ENCODE measurements at regions not wholly inside any gene's neighbourhood (a gene's known extent, or its start where the extent isn't known, plus 50 kb on each side); places are given as distances from the start of the nearest gene placed in this dataset.
A peak's percentile ranks its signal among the peaks of the same experiment; 100 is the strongest.

DNA sequence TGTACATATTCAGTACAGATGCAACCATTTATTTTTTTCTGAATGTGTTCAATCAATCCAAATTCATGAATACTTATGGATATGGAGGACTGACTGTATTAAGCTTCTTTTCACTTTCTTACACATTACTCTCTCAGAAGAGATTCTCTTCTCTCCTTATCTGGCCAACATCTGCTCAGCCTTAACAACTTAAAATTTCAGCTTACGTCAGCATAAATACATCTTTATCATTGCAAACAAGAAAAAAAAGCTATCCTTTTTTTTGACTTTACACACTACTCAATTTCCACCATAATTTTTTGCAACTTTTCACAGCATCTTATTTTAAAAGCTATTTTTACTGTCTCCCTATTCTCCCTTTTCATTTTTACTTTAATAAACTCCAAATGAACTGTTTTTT, 80.9 kb upstream of the POT1 start:
- H3K9me3 ChIP-seq, result peaks cover 2% of the 10 kb centered on the region; the same call in 1 of the 2 replicates
- no peak overlapping the region for H3K4me3 ChIP-seq (ENCODE audit: low read depth, low read length)
- no peak overlapping the region for H3K27ac Mint-ChIP-seq (ENCODE audit: unreplicated experiment)
- intact Hi-C loops (cut with micrococcal nuclease; ENCODE audit: unreplicated experiment), result no loop called here
- no peak overlapping the region for H3K4me3 Mint-ChIP-seq (ENCODE audit: unreplicated experiment)
- no peaks in the 10 kb centered on the region for H3K27me3 Mint-ChIP-seq (ENCODE audit: insufficient read depth, unreplicated experiment)
- ChIA-PET CTCF (no interaction called here), POLR2A (no interaction called here)
- no peaks in the 10 kb centered on the region for H3K36me3 Mint-ChIP-seq (ENCODE audit: insufficient read depth, unreplicated experiment)
- no peaks in the 10 kb centered on the region for H3K9me3 Mint-ChIP-seq (ENCODE audit: unreplicated experiment)
- no peaks in the 10 kb centered on the region for H3K27me3 ChIP-seq (replicated peaks; ENCODE audit: control insufficient read depth, insufficient read depth, low read length)
- TF ChIP-seq, protein P1, sequence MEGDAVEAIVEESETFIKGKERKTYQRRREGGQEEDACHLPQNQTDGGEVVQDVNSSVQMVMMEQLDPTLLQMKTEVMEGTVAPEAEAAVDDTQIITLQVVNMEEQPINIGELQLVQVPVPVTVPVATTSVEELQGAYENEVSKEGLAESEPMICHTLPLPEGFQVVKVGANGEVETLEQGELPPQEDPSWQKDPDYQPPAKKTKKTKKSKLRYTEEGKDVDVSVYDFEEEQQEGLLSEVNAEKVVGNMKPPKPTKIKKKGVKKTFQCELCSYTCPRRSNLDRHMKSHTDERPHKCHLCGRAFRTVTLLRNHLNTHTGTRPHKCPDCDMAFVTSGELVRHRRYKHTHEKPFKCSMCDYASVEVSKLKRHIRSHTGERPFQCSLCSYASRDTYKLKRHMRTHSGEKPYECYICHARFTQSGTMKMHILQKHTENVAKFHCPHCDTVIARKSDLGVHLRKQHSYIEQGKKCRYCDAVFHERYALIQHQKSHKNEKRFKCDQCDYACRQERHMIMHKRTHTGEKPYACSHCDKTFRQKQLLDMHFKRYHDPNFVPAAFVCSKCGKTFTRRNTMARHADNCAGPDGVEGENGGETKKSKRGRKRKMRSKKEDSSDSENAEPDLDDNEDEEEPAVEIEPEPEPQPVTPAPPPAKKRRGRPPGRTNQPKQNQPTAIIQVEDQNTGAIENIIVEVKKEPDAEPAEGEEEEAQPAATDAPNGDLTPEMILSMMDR (IDR thresholded peaks at IDR 0.05; ENCODE audit: insufficient read depth in 1 of 2, low read depth in 1 of 2, low read length in 1 of 2, severe bottlenecking in 1 of 2, unreplicated experiment in 1 of 2), result no peak
- BruUV-seq (replicated peaks), result no TSS peak
- no peaks in the 10 kb centered on the region for H3K36me3 ChIP-seq (ENCODE audit: control insufficient read depth, insufficient read depth, low read length)
- H3K4me1 ChIP-seq, result no peaks in the 10 kb centered on the region
- no peak for DNase-seq
- H3K4me1 Mint-ChIP-seq (ENCODE audit: low read depth, unreplicated experiment), result no peaks in the 10 kb centered on the region

- ChIA-PET POLR2A (interaction anchor here (0.7 kb wide), 1 partner anchor 142 kb away, joined by 5 read pairs; no protein-coding TSS in a partner anchor), CTCF (interaction anchor here (0.6 to 0.9 kb wide), 2 partner anchors 63 to 67 kb away, joined by 5 to 6 read pairs; partner anchors contain the start of gene POT1)
- no peaks in the 10 kb centered on the region for H3K36me3 ChIP-seq (ENCODE audit: control insufficient read depth, insufficient read depth, low read length)
- no peak overlapping the region for H3K4me3 ChIP-seq (ENCODE audit: low read depth, low read length)
- H3K27me3 ChIP-seq (replicated peaks; ENCODE audit: control insufficient read depth, insufficient read depth, low read length), result no peaks in the 10 kb centered on the region
- Mint-ChIP-seq H3K27me3 (ENCODE audit: insufficient read depth, unreplicated experiment) (no peaks in the 10 kb centered on the region), H3K4me3 (ENCODE audit: unreplicated experiment) (no peak overlapping the region), H3K27ac (ENCODE audit: unreplicated experiment) (no peak overlapping the region), H3K36me3 (ENCODE audit: insufficient read depth, unreplicated experiment) (no peaks in the 10 kb centered on the region), H3K9me3 (ENCODE audit: unreplicated experiment) (peaks cover 10% of the 10 kb centered on the region), H3K4me1 (ENCODE audit: low read depth, unreplicated experiment) (peaks cover 20% of the 10 kb centered on the region)
- no TSS peak for BruUV-seq (replicated peaks)
- TF ChIP-seq, protein P1 (IDR thresholded peaks at IDR 0.05; ENCODE audit: insufficient read depth in 1 of 2, low read depth in 1 of 2, low read length in 1 of 2, severe bottlenecking in 1 of 2, unreplicated experiment in 1 of 2), result peak in 1 of 2 experiments; percentile 30
- peaks cover 7% of the 10 kb centered on the region; the same call in 1 of the 2 replicates for H3K9me3 ChIP-seq
- peak in 1 of 2 experiments; percentile 17 for DNase-seq
- peaks cover 31% of the 10 kb centered on the region for H3K4me1 ChIP-seq
- intact Hi-C loops (cut with micrococcal nuclease; ENCODE audit: unreplicated experiment), result loop anchor here (1.0 kb wide), 1 partner anchor 140 kb away; no protein-coding TSS in a partner anchor
These were observed 67.2 kb upstream of the POT1 start for GRCh38 chr7:124996778-124997177.

DNA sequence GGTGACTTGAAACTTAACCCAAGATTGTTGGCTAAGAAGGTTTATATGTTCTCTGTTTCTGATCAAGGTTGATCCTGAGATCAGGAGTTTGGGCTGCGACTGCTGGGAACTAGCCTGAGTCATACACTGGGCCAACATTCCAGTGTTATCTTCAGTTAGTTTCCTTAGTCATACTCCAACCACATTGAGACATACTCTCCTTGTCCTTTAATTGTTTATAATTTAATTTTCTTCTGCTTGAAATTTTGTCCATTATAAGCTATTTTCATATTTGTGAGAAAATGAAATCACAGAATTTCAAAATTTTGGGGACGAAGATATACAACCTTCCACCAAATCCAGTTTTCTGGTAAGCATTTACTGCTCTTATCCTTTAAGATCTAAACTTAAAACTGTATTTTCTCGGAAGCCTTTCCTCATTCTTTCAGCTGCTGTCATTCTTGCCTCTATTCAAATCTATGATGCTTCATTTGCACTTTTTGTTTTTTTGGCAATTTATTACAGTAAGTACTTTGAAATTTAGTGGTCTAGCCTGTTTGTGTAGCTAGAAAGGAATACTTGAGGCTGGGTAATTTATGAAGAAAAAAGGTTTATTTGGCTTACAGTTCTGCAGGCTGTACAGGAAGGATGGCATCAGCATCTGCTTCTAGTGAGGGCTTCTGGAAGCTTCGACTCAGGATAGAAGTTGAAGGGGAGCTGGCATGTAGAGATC, 63.4 kb upstream of the POT1 start:
- no peaks in the 10 kb centered on the region for H3K27me3 Mint-ChIP-seq (ENCODE audit: insufficient read depth, unreplicated experiment)
- H3K36me3 Mint-ChIP-seq (ENCODE audit: insufficient read depth, unreplicated experiment), result no peaks in the 10 kb centered on the region
- DNase-seq, result peak; percentile 29 to 50
- H3K27ac Mint-ChIP-seq (ENCODE audit: unreplicated experiment), result peak overlapping the region; percentile 69
- H3K4me1 Mint-ChIP-seq (ENCODE audit: low read depth, unreplicated experiment), result peaks cover 14% of the 10 kb centered on the region
- H3K9me3 ChIP-seq, result no peaks in the 10 kb centered on the region
- no peaks in the 10 kb centered on the region for H3K27me3 ChIP-seq (replicated peaks; ENCODE audit: control insufficient read depth, insufficient read depth, low read length)
- H3K36me3 ChIP-seq (ENCODE audit: control insufficient read depth, insufficient read depth, low read length), result no peaks in the 10 kb centered on the region
- ChIA-PET POLR2A (no interaction called here), CTCF (no interaction called here)
- peak overlapping the region; percentile 34 for H3K4me3 Mint-ChIP-seq (ENCODE audit: unreplicated experiment)
- peaks cover 20% of the 10 kb centered on the region for H3K4me1 ChIP-seq
- TF ChIP-seq, protein P1 (IDR thresholded peaks at IDR 0.05; ENCODE audit: insufficient read depth in 1 of 2, low read depth in 1 of 2, low read length in 1 of 2, severe bottlenecking in 1 of 2, unreplicated experiment in 1 of 2), result no peak
- intact Hi-C loops (cut with micrococcal nuclease; ENCODE audit: unreplicated experiment), result loop anchor here (2.0 kb wide), 1 partner anchor 62 kb away; no protein-coding TSS in a partner anchor
- H3K9me3 Mint-ChIP-seq (ENCODE audit: unreplicated experiment), result no peaks in the 10 kb centered on the region
- no TSS peak for BruUV-seq (replicated peaks)
- H3K4me3 ChIP-seq (ENCODE audit: low read depth, low read length), result no peak overlapping the region

Measured in Caco-2 (cell line).